GM23248 (cell line): ENCODE measurements at regions not wholly inside any gene's neighbourhood (a gene's known extent, or its start where the extent isn't known, plus 50 kb on each side); places are given as distances from the start of the nearest gene placed in this dataset.

Source experiments
- EZH2 ChIP-seq: fragments of 200-600 bp; sonication (generic); IDR thresholded peaks from 2 replicates; pipeline ENCODE4 v1.6.1; 2018; ENCODE audit warnings: antibody characterized with exemption, mild to moderate bottlenecking; ENCODE audit not compliant: insufficient read depth, poor library complexity, severe bottlenecking
- EZH2phosphoT487 ChIP-seq: fragments of 200-600 bp; sonication (generic); IDR thresholded peaks from 2 replicates; pipeline ENCODE4 v1.6.1; 2018; ENCODE audit warnings: antibody characterized with exemption, moderate library complexity, mild to moderate bottlenecking, low read depth; ENCODE audit not compliant: insufficient read depth

DNA sequence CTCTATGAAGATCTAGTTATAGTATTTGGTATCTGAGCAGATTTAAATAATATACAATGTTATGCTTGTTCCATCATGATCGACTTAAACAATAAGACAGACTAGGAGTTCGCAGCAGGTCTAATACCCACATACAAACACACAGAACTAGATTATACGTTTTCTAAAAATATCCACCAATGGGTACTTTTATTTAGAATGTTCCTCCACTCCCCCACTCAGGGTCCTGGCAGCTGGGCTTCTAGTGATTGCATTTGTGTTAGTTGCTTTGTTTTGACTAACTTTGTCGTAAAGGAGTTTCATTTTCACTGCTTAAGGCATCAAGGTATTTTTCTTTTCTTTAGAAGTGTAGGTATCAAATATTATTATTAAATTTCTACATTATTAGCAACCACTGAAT is 91.4 kb downstream of the RPRM start:
- no peak for TF ChIP-seq EZH2
- no peak for TF ChIP-seq EZH2phosphoT487
